ENCODE measurements at regions not wholly inside any gene's neighbourhood (a gene's known extent, or its start where the extent isn't known, plus 50 kb on each side); places are given as distances from the start of the nearest gene placed in this dataset.

- no peak for TF ChIP-seq CTCF (IDR thresholded peaks at IDR 0.05 in 4 of 5, conservative IDR thresholded peaks at IDR 0.05 in 1 of 5)
- no peak for TF ChIP-seq POLR2A (IDR thresholded peaks at IDR 0.05)
Measured at GRCh38 chr7:17490825-17491224, 192.4 kb downstream of the AHR start.
